Adipocyte (in vitro differentiated cells): ENCODE measurements at regions not wholly inside any gene's neighbourhood (a gene's known extent, or its start where the extent isn't known, plus 50 kb on each side); places are given as distances from the start of the nearest gene placed in this dataset.

Experiments
- DNase-seq: peaks from one replicate; pipeline ENCODE4 v3.0.0-alpha.2; 2015; ENCODE audit warnings: low read depth
- H3K27me3 ChIP-seq: replicated peaks from 2 replicates; pipeline ENCODE4 v1.7.0; 2013; ENCODE audit warnings: mild to moderate bottlenecking, low read length, moderate library complexity; ENCODE audit not compliant: control insufficient read depth, insufficient read depth
- H3K36me3 ChIP-seq: 2 replicates; pipeline ENCODE4 v1.7.0; 2013; ENCODE audit warnings: low read length, mild to moderate bottlenecking, moderate library complexity; ENCODE audit not compliant: control insufficient read depth, insufficient read depth, severe bottlenecking
- H3K4me1 ChIP-seq: 2 replicates; pipeline ENCODE4 v1.7.0; 2013; ENCODE audit warnings: mild to moderate bottlenecking, low read length, moderate library complexity; ENCODE audit not compliant: control insufficient read depth, insufficient read depth
- H3K4me3 ChIP-seq: 2 replicates; pipeline ENCODE4 v1.7.0; 2013; ENCODE audit warnings: mild to moderate bottlenecking, low read length, moderate library complexity
- H3K9ac ChIP-seq: 2 replicates; pipeline ENCODE4 v1.7.0; 2013; ENCODE audit warnings: mild to moderate bottlenecking, low read length, moderate library complexity
- H3K9me3 ChIP-seq: 2 replicates; pipeline ENCODE4 v1.7.0; 2013; ENCODE audit warnings: mild to moderate bottlenecking, low read length, moderate library complexity; ENCODE audit not compliant: control insufficient read depth

DNA sequence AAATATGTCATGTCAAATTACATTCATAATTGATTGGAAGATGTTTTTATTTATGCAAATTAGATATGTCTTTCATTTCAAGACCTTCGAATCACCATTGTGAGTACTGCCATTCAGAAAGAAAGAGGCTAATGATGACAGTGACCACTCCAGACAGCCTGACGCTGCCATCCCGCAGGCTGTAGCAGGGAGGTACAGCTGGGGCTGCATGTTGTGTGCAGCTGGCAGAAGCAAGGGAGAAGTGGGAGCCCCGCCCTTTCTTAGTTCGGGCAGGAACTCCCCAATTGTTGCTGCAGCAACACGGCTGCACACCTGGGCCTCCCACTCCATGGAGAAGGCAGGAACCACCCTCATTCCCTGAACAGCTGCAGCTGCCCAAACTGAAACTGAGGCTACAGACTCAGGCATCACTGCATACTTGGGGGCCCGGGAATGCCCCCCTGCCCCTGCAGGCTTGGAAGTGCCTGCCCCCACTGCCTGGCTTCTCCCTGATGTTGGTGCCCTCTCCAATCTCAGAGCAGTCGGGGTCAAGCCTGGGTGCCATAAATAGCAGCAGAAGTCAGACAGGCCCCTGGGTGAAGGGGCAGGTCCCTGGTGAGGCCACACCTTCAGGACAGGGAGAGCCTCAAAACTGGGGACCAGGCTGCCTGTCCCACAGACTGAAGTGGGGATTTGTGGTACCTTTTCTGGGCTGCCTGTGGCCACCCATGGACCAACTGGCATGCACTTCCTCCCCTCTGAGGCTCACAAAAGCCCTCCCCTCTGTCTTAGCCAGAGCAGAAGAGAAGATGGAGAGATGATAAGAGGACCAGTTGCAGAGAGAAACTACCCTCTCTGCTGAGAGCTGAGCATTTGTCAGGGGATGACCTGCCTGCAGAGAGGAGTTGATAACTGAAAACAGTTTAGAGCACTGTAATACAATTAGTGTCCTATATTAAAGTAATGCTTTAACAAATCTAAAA, 964.6 kb downstream of the SI start:
- Histone ChIP-seq H3K36me3 (no peaks in the 10 kb centered on the region), H3K4me3 (no peak overlapping the region)
- DNase-seq = no peak

GRCh38 chr3:164096352-164096751, 981.9 kb downstream of the SI start:
- Histone ChIP-seq H3K9ac (no peak overlapping the region), H3K36me3 (no peaks in the 10 kb centered on the region), H3K4me1 (no peaks in the 10 kb centered on the region), H3K4me3 (no peak overlapping the region), H3K9me3 (no peaks in the 10 kb centered on the region), H3K27me3 (no peaks in the 10 kb centered on the region)
- DNase-seq = no peak

More for the DNA sequence above, 964.6 kb downstream of the SI start:
- H3K27me3 ChIP-seq = no peaks in the 10 kb centered on the region
- H3K9ac ChIP-seq = no peak overlapping the region
- no peaks in the 10 kb centered on the region for H3K9me3 ChIP-seq
- no peaks in the 10 kb centered on the region for H3K4me1 ChIP-seq

DNA sequence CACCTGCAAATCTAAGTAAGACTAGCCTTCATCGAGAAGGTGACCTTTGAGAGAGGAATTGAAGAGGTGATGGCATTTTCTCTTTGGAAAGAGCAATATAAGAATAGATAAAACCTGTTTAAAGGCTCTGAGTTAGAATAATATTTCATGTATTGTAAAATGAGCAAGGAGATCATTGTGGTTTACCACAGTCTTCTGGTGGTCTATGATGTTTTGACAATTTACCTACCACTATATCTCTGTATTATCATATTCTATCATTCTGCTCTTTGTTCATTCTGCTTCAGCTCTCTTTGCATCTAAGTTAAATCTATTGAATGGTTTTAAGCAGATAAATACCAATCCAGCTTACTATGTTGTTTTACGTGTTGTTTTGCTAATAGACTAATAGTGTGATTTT, 982.3 kb downstream of the SI start:
- Histone ChIP-seq H3K9me3 (no peaks in the 10 kb centered on the region), H3K9ac (no peak overlapping the region), H3K4me1 (no peaks in the 10 kb centered on the region), H3K36me3 (no peaks in the 10 kb centered on the region), H3K27me3 (no peaks in the 10 kb centered on the region), H3K4me3 (no peak overlapping the region)
- DNase-seq = no peak

GRCh38 chr3:164095279-164095678, 983.0 kb downstream of the SI start:
- Histone ChIP-seq H3K4me1 (no peaks in the 10 kb centered on the region), H3K9me3 (no peaks in the 10 kb centered on the region), H3K27me3 (no peaks in the 10 kb centered on the region), H3K4me3 (no peak overlapping the region), H3K36me3 (no peaks in the 10 kb centered on the region), H3K9ac (no peak overlapping the region)
- no peak for DNase-seq

DNA sequence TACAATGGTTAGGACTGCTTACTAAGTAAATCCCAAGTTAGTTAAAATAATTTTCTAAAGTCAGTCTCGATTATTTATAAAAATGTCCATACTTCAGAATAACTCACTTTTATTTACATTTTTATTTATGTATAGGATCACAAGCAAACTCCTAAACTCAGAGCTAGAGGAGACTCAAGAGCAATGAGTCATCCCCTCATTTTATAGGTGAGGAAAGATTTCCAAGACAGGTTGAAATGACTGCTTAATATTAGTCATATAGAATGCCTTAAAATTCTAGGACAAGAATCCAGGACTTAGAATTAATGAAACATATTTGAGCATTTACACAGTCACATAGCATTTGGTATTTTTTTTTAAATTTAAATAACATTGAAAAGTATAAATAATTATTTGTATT, 983.8 kb downstream of the SI start:
- no peaks in the 10 kb centered on the region for H3K9me3 ChIP-seq
- H3K4me1 ChIP-seq = no peaks in the 10 kb centered on the region
- H3K36me3 ChIP-seq = no peaks in the 10 kb centered on the region
- no peak for DNase-seq
- no peak overlapping the region for H3K9ac ChIP-seq
- H3K27me3 ChIP-seq = no peaks in the 10 kb centered on the region
- no peak overlapping the region for H3K4me3 ChIP-seq

DNA sequence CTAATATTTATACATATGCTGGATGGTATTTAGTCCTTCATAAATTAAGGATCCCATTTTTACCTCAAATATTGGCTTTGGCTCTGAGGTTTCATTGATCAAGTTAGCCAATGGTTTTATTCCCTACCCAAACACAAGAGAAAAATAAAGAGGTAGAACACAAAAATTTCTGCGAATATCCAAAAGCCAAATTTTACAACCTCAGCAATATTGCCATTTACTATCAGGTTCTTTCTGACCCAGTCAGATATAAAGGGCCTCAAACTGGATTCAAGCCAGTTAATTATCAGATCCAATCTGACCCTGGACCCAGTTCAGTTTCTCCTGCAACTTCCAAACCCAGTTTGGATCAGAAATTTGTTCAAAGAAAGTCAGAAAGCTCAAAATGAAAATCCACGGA, 998.1 kb downstream of the SI start:
- Histone ChIP-seq H3K4me1 (no peaks in the 10 kb centered on the region), H3K9me3 (peaks cover 6% of the 10 kb centered on the region), H3K9ac (no peak overlapping the region), H3K27me3 (no peaks in the 10 kb centered on the region), H3K36me3 (no peaks in the 10 kb centered on the region), H3K4me3 (no peak overlapping the region)
- no peak for DNase-seq

GRCh38 chr3:164064298-164064697, 1014.0 kb downstream of the SI start:
- H3K4me1 ChIP-seq = no peaks in the 10 kb centered on the region
- no peaks in the 10 kb centered on the region for H3K27me3 ChIP-seq
- H3K36me3 ChIP-seq = no peaks in the 10 kb centered on the region
- no peaks in the 10 kb centered on the region for H3K9me3 ChIP-seq
- no peak for DNase-seq
- H3K9ac ChIP-seq = no peak overlapping the region
- H3K4me3 ChIP-seq = no peak overlapping the region

DNA sequence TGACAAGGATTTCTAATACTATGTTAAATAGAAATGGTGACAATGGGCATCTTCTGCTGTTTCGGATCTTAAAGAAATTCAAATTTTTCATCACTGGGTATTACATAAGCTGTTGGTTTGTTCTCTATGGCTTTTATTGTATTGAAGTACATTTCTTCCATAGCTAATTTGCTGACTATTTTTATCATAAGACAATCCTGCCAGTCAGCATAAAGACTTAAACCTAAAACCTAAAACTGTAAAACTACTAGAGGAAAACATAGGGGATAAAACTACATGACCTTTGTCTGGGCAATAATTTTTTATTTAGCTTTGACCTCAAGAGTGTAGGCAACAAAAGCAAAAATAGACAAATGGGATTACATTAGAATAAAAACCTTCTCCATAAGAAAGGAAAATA, 1017.4 kb downstream of the SI start:
- no peaks in the 10 kb centered on the region for H3K4me1 ChIP-seq
- H3K27me3 ChIP-seq = no peaks in the 10 kb centered on the region
- no peak overlapping the region for H3K9ac ChIP-seq
- no peaks in the 10 kb centered on the region for H3K9me3 ChIP-seq
- no peak for DNase-seq
- H3K36me3 ChIP-seq = no peaks in the 10 kb centered on the region
- H3K4me3 ChIP-seq = no peak overlapping the region

DNA sequence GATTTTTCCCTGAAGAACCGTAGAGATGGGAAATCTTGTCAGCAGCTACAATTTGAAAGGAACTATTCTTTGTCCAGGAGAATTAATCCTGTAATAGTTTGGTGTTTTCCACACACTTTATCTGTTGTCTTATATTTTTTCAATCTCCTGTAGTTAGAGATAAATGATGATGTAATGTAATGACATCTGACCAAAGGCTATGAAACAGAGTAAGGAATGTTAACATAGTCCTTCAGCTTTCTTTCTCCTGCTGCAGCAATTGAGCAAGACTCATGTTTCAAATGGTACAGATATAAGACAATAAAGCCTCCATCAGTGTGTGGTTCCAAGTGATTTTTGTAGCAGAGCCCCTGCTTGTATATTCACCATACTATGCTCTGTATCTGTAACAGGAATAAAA, 1028.4 kb downstream of the SI start:
- no peak overlapping the region for H3K9ac ChIP-seq
- H3K4me1 ChIP-seq = no peaks in the 10 kb centered on the region
- H3K4me3 ChIP-seq = no peak overlapping the region
- no peak for DNase-seq
- no peaks in the 10 kb centered on the region for H3K36me3 ChIP-seq
- no peaks in the 10 kb centered on the region for H3K9me3 ChIP-seq
- no peaks in the 10 kb centered on the region for H3K27me3 ChIP-seq

DNA sequence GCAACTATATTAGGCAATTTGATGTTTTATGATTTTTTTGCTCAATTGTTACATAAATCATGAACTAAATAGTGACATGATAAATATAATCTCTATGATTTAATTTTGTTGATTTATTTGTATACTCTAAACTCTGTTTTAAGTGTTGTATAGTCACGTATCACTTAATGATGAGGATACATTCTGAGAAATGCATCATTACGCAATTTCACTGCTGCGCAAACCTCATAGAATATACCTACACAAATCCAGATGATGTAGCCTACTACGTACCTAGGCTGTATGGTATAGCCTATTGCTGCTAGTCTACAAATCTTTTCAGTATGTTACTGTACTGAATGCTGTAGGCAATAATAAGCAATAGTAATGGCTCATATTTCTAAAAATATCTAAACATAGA, 1029.8 kb downstream of the SI start:
- H3K9me3 ChIP-seq = no peaks in the 10 kb centered on the region
- H3K27me3 ChIP-seq = no peaks in the 10 kb centered on the region
- no peak overlapping the region for H3K4me3 ChIP-seq
- H3K4me1 ChIP-seq = no peaks in the 10 kb centered on the region
- no peak for DNase-seq
- no peaks in the 10 kb centered on the region for H3K36me3 ChIP-seq
- H3K9ac ChIP-seq = no peak overlapping the region

DNA sequence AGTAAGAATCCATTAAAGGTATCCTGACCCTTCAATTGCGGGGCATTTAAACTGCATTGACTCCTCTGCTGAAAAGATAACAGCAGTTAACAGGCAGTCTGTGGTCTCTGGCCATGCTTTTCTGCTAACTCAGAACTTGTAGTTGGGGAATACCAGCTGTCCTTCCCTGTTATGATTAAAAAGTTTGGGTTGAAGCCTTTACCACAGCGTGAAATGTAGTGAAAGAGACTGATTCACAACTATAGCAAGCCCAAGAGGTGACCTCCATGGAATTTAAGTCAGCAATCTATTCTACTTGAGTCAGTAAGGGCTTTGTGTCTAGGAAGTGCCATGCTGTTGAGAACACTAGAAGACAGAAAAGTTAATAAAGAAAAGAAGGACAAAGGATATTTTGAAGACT, 1037.3 kb downstream of the SI start:
- Histone ChIP-seq H3K36me3 (no peaks in the 10 kb centered on the region), H3K9ac (no peak overlapping the region), H3K4me1 (no peaks in the 10 kb centered on the region), H3K4me3 (no peak overlapping the region), H3K27me3 (no peaks in the 10 kb centered on the region), H3K9me3 (no peaks in the 10 kb centered on the region)
- DNase-seq = no peak

- Histone ChIP-seq H3K9ac (no peak overlapping the region), H3K27me3 (no peaks in the 10 kb centered on the region), H3K9me3 (no peaks in the 10 kb centered on the region), H3K36me3 (no peaks in the 10 kb centered on the region), H3K4me3 (no peak overlapping the region), H3K4me1 (no peaks in the 10 kb centered on the region)
- no peak for DNase-seq
These were observed 1048.1 kb downstream of the SI start for GRCh38 chr3:164030194-164030593.
